Panc1 (cell line): ENCODE measurements at regions not wholly inside any gene's neighbourhood (a gene's known extent, or its start where the extent isn't known, plus 50 kb on each side); places are given as distances from the start of the nearest gene placed in this dataset.

Experiments used
- ATAC-seq: fragments of 200-7000 bp; cut with Tn5 transposase; 2 replicates; pipeline ENCODE4 v1.9.1; 2020; ENCODE audit warnings: mild to moderate bottlenecking, moderate library complexity
- BruUV-seq: library from RNA; stranded (reverse); fragments of 400-500 nt; replicated peaks from 2 replicates; lab custom pipeline; 2021; lab: Mats Ljungman, UMichigan
- CTCF ChIA-PET: fragments of 300-600 bp; sonication (Branson Sonifier 250); formaldehyde crosslinking; loops from one replicate; lab custom pipeline; 2022; ENCODE audit warnings: antibody characterized with exemption; lab: Charles Lee
- POLR2A ChIA-PET: fragments of 300-600 bp; sonication (Branson Sonifier 250); formaldehyde crosslinking; loops from one replicate; lab custom pipeline; 2022; ENCODE audit warnings: antibody characterized with exemption; lab: Charles Lee
- DNase-seq: peaks from one replicate; pipeline ENCODE4 v3.0.0-alpha.2; 2010; ENCODE audit warnings: low read depth, low spot score
- H3K27ac ChIP-seq: 2 replicates; pipeline ENCODE4 v1.5.1; 2011; ENCODE audit warnings: mild to moderate bottlenecking, low read length, inconsistent platforms
- H3K27me3 ChIP-seq: fragments of 200-500 bp; sonication (Bioruptor generic); 2 replicates; pipeline ENCODE4 v1.6.0; 2014; ENCODE audit warnings: low read length, inconsistent platforms; ENCODE audit not compliant: control insufficient read depth, insufficient read depth
- H3K36me3 ChIP-seq: fragments of 200-500 bp; sonication (Bioruptor generic); 2 replicates; pipeline ENCODE4 v1.5.1; 2014; ENCODE audit warnings: inconsistent platforms, mild to moderate bottlenecking, low read length, moderate library complexity; ENCODE audit not compliant: control insufficient read depth, insufficient read depth
- H3K4me1 ChIP-seq: 2 replicates; pipeline ENCODE4 v1.5.1; 2011; ENCODE audit warnings: inconsistent platforms, mild to moderate bottlenecking, low read length, moderate library complexity; ENCODE audit not compliant: control insufficient read depth, insufficient read depth
- H3K4me3 ChIP-seq, 2 experiments: 2 replicates each; pipeline ENCODE4 v1.5.1; 2011 to 2012; ENCODE audit warnings: low read depth in 2 of 2, low read length in 2 of 2, mild to moderate bottlenecking in 2 of 2, inconsistent platforms in 1 of 2, moderate library complexity in 1 of 2
- H3K9me3 ChIP-seq: fragments of 200-500 bp; sonication (Bioruptor generic); 2 replicates; pipeline ENCODE4 v1.5.1; 2014; ENCODE audit warnings: low read depth, mild to moderate bottlenecking, inconsistent platforms, low read length, moderate library complexity; ENCODE audit not compliant: control insufficient read depth, insufficient read depth
- CTCF ChIP-seq: fragments of 450-650 bp; IDR thresholded peaks from 2 replicates; pipeline ENCODE4 v1.5.1; 2017; ENCODE audit warnings: mild to moderate bottlenecking
- POLR2AphosphoS5 ChIP-seq: IDR thresholded peaks from 2 replicates; pipeline ENCODE4 v1.6.1; 2012; ENCODE audit warnings: mild to moderate bottlenecking, low read depth, low read length, moderate library complexity
- REST ChIP-seq, 2 experiments: IDR thresholded peaks; 2 replicates each; pipeline ENCODE4 v1.6.1; 2011 to 2012; ENCODE audit warnings: low read depth in 2 of 2, control low read depth in 1 of 2, low read length in 1 of 2, mild to moderate bottlenecking in 1 of 2, moderate library complexity in 1 of 2; ENCODE audit not compliant: insufficient read depth in 1 of 2
- SIN3A ChIP-seq: IDR thresholded peaks from 2 replicates; pipeline ENCODE4 v1.6.1; 2012; ENCODE audit warnings: low read depth, mild to moderate bottlenecking, low read length, moderate library complexity, borderline replicate concordance; ENCODE audit not compliant: insufficient read depth
- TCF7L2 ChIP-seq: IDR thresholded peaks from 2 replicates; pipeline ENCODE4 v1.6.1; 2011; ENCODE audit warnings: mild to moderate bottlenecking, low read depth, low read length, inconsistent platforms
- in situ Hi-C: cut with HindIII; loops from 2 replicates; pipeline ENCODE4 v1.10.0; 2016; ENCODE audit warnings: low sequenced_read_pairs, low pct_unique_long_range_greater_than_20kb
- intact Hi-C: fragments of 100-400 bp; cut with micrococcal nuclease; formaldehyde crosslinking; loops from one replicate; pipeline ENCODE4 v1.10.0; 2022; ENCODE audit not compliant: unreplicated experiment

GRCh38 chr5:167285591-167285990 lies 1005.9 kb upstream of the WWC1 start:
- Histone ChIP-seq H3K4me1 (no peaks in the 10 kb centered on the region), H3K36me3 (no peaks in the 10 kb centered on the region), H3K27ac (no peak overlapping the region), H3K9me3 (no peaks in the 10 kb centered on the region), H3K4me3 (no peak overlapping the region), H3K27me3 (no peaks in the 10 kb centered on the region)
- intact Hi-C loops = no loop called here
- POLR2A ChIA-PET = no interaction called here
- CTCF ChIA-PET = no interaction called here
- ATAC-seq (no peak), DNase-seq (no peak)
- no TSS peak for BruUV-seq
- in situ Hi-C loops = no loop called here
- no peak for TF ChIP-seq POLR2AphosphoS5

- ChIA-PET POLR2A (no interaction called here), CTCF (no interaction called here)
- ATAC-seq = no peak
- in situ Hi-C loops = no loop called here
- Histone ChIP-seq H3K9me3 (no peaks in the 10 kb centered on the region), H3K4me1 (no peaks in the 10 kb centered on the region), H3K27ac (no peak overlapping the region), H3K4me3 (no peak overlapping the region), H3K27me3 (no peaks in the 10 kb centered on the region), H3K36me3 (no peaks in the 10 kb centered on the region)
- no TSS peak for BruUV-seq
- no peak for DNase-seq
- no peak for TF ChIP-seq CTCF
- TF ChIP-seq TCF7L2 = no peak
- no peak for TF ChIP-seq SIN3A
- no peak for TF ChIP-seq POLR2AphosphoS5
- no peak for TF ChIP-seq REST (IDR thresholded peaks at IDR 0.05; ENCODE audit: insufficient read depth in 1 of 2, low read depth in 2 of 2, low read length in 1 of 2)
- intact Hi-C loops = no loop called here
Measured at GRCh38 chr5:167286891-167287290, 1004.6 kb upstream of the WWC1 start.

- DNase-seq (no peak), ATAC-seq (no peak)
- ChIA-PET CTCF (no interaction called here), POLR2A (no interaction called here)
- no TSS peak for BruUV-seq
- Histone ChIP-seq H3K4me3 (no peak overlapping the region), H3K36me3 (no peaks in the 10 kb centered on the region), H3K9me3 (no peaks in the 10 kb centered on the region), H3K27me3 (no peaks in the 10 kb centered on the region), H3K4me1 (no peaks in the 10 kb centered on the region), H3K27ac (no peak overlapping the region)
- TF ChIP-seq TCF7L2 = no peak
- TF ChIP-seq REST (IDR thresholded peaks at IDR 0.05; ENCODE audit: insufficient read depth in 1 of 2, low read depth in 2 of 2, low read length in 1 of 2) = no peak
- TF ChIP-seq SIN3A = no peak
- TF ChIP-seq POLR2AphosphoS5 = no peak
- no peak for TF ChIP-seq CTCF
- in situ Hi-C loops = no loop called here
- intact Hi-C loops = no loop called here
Measured at GRCh38 chr5:167290478-167290877, 1001.0 kb upstream of the WWC1 start.
